ENCODE measurements at regions not wholly inside any gene's neighbourhood (a gene's known extent, or its start where the extent isn't known, plus 50 kb on each side); places are given as distances from the start of the nearest gene placed in this dataset.
"Not testable (repeated sequence)": the region's sequence is repeated elsewhere in the genome, so short reads cannot be mapped to it uniquely, and the experiment has no call there.

GRCh38 chr3:104908761-104909160, 457.9 kb upstream of the ALCAM start:
- no peak for DNase-seq

DNA sequence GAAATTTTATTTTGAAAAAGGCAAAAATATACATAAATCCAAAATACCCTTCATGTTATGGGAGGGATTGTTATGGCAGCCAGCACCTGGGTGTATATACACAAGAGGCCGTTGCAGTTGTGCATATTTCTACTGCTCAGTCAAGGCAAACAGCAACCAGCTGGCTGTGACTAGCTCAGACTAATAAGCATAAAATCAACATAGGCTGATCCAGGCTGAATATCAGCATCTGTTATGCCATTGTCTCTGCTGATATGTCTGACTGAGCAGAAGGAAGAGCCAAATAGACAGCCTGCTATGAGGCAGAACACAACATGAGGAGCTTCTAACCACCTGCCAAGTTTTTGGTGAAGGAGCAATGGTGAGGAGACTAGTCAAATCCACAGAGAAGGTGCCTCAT, 457.5 kb upstream of the ALCAM start:
- DNase-seq: no peak

GRCh38 chr3:104909721-104910120, 457.0 kb upstream of the ALCAM start:
- DNase-seq: no peak

GRCh38 chr3:104911376-104911775, 455.3 kb upstream of the ALCAM start:
- DNase-seq: no peak

DNA sequence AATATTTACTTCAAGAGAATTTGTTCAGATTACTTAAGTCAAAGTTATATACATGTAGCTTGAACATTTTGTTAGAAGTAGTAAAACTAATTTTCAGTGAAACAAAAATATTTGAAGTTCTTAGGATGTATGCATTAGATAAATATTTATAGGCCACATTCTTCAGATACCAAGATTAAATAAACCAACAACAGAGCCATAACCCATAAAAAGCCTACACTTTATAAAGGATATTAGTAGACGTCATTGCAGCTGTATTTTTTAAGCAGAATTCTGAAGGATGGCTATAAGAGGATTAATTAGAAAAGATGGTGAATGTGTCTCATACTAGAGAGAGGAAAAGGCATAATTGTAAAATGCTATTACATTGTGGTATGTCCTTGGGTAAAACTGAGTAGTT, 449.7 kb upstream of the ALCAM start:
- DNase-seq: no peak

DNA sequence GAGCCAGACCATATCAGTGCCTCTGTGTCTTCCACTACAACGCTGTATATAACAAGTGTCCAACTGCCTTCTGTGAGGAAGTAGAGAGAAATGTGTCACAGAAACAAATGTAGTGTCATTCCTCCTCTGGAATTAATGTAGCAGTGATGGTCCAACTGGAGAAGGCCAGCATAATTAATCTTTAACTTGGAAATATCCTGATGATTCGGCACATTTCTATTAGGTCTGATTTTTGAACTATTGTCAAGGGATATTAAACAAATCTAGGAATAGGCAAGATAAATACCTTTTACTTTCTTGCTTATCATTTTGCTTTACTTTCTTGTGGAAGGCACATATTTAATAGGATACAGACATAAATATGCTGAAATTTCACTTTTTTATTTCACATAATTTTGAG, 446.2 kb upstream of the ALCAM start:
- no peak for DNase-seq

DNA sequence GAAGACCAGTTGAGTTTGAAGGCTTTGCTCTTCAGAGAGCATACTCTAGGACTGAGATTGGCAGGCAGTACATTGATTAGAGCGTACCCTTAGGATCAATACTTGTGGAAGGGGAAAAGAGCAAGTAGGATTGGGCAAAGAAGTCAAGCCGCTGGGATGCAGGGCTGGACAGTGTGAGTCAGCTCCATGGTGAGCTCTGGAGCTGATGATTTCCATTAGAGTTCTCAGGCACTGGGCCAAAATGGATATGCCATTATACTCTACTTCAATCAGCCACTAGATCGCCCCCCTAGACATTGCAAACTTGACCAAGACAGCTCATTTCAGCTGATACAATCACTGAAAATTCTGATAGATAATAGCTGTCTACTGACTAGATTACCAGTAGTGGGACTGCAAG, 432.7 kb upstream of the ALCAM start:
- no peak for DNase-seq

DNA sequence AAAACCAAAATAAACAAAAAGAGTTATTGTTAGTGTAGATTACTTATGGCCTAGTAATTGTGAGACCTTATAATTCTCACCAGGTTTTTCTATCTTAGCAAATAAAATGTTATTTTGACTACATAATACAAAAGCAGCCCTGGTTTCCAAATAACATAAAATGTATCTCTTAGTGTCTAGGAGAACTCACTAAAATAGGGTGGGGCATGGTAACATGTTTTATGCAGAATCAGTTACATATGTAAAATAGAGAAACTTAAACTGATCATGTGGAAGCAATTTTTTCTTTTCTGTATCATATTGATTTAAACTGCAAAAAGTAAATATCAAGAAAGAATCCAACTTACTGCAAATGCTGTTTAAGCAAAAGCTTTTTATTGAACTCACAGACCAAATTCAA, 431.1 kb upstream of the ALCAM start:
- DNase-seq: no peak

DNA sequence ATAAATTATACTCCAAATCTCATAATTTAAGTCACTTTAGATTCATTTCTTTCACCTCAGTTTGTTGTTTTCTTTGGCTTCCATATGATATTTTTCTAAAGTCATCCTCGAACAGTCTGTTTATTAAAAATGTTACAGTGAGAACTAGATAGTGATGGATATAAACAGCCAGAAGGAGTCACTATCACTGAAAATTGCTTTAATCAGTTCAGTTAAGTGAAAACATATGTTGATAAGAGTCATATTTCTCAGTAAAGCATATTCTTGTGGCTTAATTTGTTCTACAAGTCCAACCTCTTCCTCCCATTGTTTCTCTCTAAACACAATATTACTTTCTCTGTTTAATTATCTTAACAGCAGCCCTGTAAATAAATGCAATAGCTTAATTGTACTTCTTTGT, 427.5 kb upstream of the ALCAM start:
- DNase-seq: no peak

DNA sequence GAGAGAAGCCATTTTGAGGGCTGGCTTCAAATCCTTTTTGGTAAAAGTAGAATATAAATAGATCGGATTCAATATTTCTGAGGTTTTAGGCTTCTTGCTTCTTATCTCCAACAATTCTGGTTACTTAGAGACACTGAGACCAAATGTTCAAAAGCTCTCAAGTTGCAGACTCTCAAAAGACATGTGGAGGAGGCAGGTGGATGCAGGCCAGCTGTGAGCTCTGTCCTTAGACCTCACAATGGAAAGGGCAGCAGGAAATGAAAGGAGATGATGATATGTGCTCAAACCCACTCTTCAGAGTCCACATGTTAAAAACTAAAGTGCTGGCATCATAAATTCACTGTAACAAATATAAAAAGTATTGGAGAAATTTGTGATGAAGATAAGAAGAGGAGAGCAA, 424.9 kb upstream of the ALCAM start:
- DNase-seq: no peak

GRCh38 chr3:104943974-104944373, 422.7 kb upstream of the ALCAM start:
- no peak for DNase-seq

DNA sequence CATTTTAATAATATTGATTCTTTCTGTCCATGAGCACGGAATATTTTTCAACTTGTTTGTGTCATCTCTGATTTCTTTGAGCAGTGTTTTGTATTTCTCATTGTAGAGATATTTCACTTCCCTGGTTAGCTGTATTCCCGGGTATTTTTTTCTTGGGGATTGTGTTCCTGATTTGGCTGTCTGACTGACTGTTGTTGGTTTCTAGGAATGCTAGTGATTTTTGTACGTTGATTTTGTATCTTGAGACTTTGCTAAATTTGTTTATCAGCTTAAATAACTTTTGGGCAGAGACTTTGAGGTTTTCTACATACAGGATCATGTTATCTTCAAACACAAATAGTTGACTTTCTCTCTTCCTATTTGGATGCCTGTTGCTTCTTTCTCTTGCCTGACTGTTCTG, 418.8 kb upstream of the ALCAM start:
- DNase-seq: no peak

- DNase-seq: not testable (repeated sequence)
Measured at GRCh38 chr3:104949810-104950209, 416.9 kb upstream of the ALCAM start.

- no peak for DNase-seq
Measured at GRCh38 chr3:104951426-104951825, 415.3 kb upstream of the ALCAM start.

- peak; percentile 32 for DNase-seq
Measured at GRCh38 chr3:104952146-104952972, 414.4 kb upstream of the ALCAM start.

- no peak for DNase-seq
Measured at GRCh38 chr3:104956620-104957345, 409.9 kb upstream of the ALCAM start.

DNA sequence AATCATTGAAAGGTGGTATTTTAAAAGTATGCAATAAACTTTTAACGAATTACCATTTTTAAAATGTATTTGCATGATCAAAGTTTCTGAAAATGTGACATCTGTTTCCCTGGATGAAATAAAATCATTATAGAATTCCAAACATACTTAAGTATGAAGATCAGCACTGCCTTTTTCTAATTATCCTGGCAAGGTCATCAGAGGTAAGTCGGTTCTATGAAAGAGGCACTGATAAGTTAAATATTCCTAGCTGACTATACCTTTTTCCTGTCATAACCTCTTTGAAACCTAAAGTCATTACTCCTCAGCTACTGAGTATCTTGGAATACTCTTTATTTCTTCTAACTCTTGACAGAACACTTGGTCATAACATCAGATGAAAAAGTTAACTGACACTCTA, 406.1 kb upstream of the ALCAM start:
- no peak for DNase-seq

- no peak for DNase-seq
Measured at GRCh38 chr3:104961851-104962250, 404.9 kb upstream of the ALCAM start.

- DNase-seq: no peak
Measured at GRCh38 chr3:104974316-104974715, 392.4 kb upstream of the ALCAM start.

- no peak for DNase-seq
Measured at GRCh38 chr3:104977719-104978118, 389.0 kb upstream of the ALCAM start.

DNA sequence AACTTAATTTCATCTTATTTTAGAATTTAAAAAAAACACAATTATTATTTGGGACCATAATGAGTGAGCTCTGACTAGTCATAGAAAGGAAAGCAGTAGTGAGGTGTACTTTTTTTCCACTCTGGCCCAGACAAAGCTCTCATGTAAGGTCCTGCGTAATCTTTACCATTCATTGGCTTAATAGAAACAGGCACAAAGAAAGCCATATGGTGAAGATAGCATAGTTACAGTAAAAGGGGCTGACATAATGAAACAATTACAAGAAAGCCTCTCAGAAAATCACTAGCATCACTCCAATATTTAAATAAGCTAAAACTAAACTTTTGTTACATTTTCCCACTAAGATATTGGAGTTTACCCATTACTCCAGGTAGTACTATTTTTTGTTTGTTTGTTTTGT, 384.6 kb upstream of the ALCAM start:
- DNase-seq: no peak

GRCh38 chr3:104987859-104988258, 378.9 kb upstream of the ALCAM start:
- DNase-seq: no peak

- DNase-seq: no peak
Measured at GRCh38 chr3:104988496-104988895, 378.2 kb upstream of the ALCAM start.

DNA sequence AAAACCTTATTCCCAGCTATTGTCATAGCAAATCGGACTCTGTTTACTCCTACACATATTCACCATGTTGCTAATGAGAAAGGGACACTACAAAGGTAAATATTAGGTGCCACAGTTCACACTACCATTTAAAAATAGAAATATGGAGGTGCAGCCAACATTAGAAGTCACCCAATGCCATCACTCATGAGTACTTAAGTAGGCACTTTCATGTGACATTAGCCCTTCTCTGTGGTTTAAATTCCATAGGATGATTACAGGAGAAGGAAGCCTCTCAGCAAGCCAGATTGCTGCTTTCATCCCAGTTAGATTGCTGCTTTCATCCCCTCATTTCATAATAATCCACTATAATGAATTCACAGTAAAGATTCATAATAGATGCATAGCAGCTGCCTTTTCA, 376.8 kb upstream of the ALCAM start:
- DNase-seq: no peak

GRCh38 chr3:104990758-104991157, 376.0 kb upstream of the ALCAM start:
- DNase-seq: no peak

All from amniotic stem cell (primary cell).